Neural crest cell (in vitro differentiated cells): ENCODE measurements at regions not wholly inside any gene's neighbourhood (a gene's known extent, or its start where the extent isn't known, plus 50 kb on each side); places are given as distances from the start of the nearest gene placed in this dataset.

Experiments
- DNase-seq: peaks from one replicate; pipeline ENCODE4 v3.0.0; 2021; ENCODE audit warnings: low read depth, mixed read lengths, low spot score
- H3K27ac Mint-ChIP-seq: one replicate; pipeline ENCODE4 v1.8.0; 2021; ENCODE audit warnings: mild to moderate bottlenecking, mixed read lengths; ENCODE audit not compliant: unreplicated experiment
- H3K27me3 Mint-ChIP-seq: 2 replicates; pipeline ENCODE4 v1.8.0; 2021; ENCODE audit warnings: low read depth, mild to moderate bottlenecking, mixed read lengths
- H3K36me3 Mint-ChIP-seq: 2 replicates; pipeline ENCODE4 v1.8.0; 2021; ENCODE audit warnings: low read depth, mild to moderate bottlenecking, mixed read lengths
- H3K4me1 Mint-ChIP-seq: 2 replicates; pipeline ENCODE4 v1.8.0; 2021; ENCODE audit warnings: mixed read lengths
- H3K4me3 Mint-ChIP-seq: one replicate; pipeline ENCODE4 v1.8.0; 2021; ENCODE audit warnings: mild to moderate bottlenecking, mixed read lengths
- H3K9me3 Mint-ChIP-seq: 2 replicates; pipeline ENCODE4 v1.8.0; 2021; ENCODE audit warnings: mixed read lengths
- CTCF ChIP-seq: fragments of 200-600 bp; sonication (generic); conservative IDR thresholded peaks from 2 replicates; pipeline ENCODE4 v1.5.0; 2021; ENCODE audit warnings: antibody characterized with exemption, mild to moderate bottlenecking

- H3K36me3 Mint-ChIP-seq: no peaks in the 10 kb centered on the region
- no peak for DNase-seq
- H3K4me1 Mint-ChIP-seq: peaks cover 21% of the 10 kb centered on the region
- H3K4me3 Mint-ChIP-seq: no peak overlapping the region
- no peak overlapping the region for H3K27ac Mint-ChIP-seq
- peaks cover 51% of the 10 kb centered on the region for H3K27me3 Mint-ChIP-seq
- no peaks in the 10 kb centered on the region for H3K9me3 Mint-ChIP-seq
- no peak for TF ChIP-seq CTCF
These were observed 256.7 kb downstream of the CBLN1 start for GRCh38 chr16:49024896-49025295.

GRCh38 chr16:49024016-49024415 lies 257.6 kb downstream of the CBLN1 start:
- DNase-seq: no peak
- peaks cover 58% of the 10 kb centered on the region for H3K27me3 Mint-ChIP-seq
- H3K9me3 Mint-ChIP-seq: no peaks in the 10 kb centered on the region
- no peak overlapping the region for H3K27ac Mint-ChIP-seq
- H3K36me3 Mint-ChIP-seq: no peaks in the 10 kb centered on the region
- H3K4me3 Mint-ChIP-seq: no peak overlapping the region
- H3K4me1 Mint-ChIP-seq: peaks cover 29% of the 10 kb centered on the region
- TF ChIP-seq CTCF: no peak

- Mint-ChIP-seq H3K4me3 (no peak overlapping the region), H3K36me3 (no peaks in the 10 kb centered on the region), H3K27me3 (peaks cover 54% of the 10 kb centered on the region), H3K27ac (no peak overlapping the region), H3K9me3 (no peaks in the 10 kb centered on the region), H3K4me1 (peaks cover 30% of the 10 kb centered on the region)
- TF ChIP-seq CTCF: no peak
- DNase-seq: no peak
These were observed 258.6 kb downstream of the CBLN1 start for GRCh38 chr16:49023050-49023449.

GRCh38 chr16:49022351-49022963 lies 259.2 kb downstream of the CBLN1 start:
- Mint-ChIP-seq H3K4me3 (no peak overlapping the region), H3K27ac (no peak overlapping the region), H3K36me3 (no peaks in the 10 kb centered on the region), H3K4me1 (peaks cover 30% of the 10 kb centered on the region), H3K27me3 (peaks cover 49% of the 10 kb centered on the region), H3K9me3 (no peaks in the 10 kb centered on the region)
- DNase-seq: no peak
- no peak for TF ChIP-seq CTCF

- DNase-seq: no peak
- H3K27me3 Mint-ChIP-seq: peaks cover 48% of the 10 kb centered on the region
- no peaks in the 10 kb centered on the region for H3K36me3 Mint-ChIP-seq
- H3K27ac Mint-ChIP-seq: no peak overlapping the region
- H3K4me1 Mint-ChIP-seq: peaks cover 26% of the 10 kb centered on the region
- H3K4me3 Mint-ChIP-seq: no peak overlapping the region
- no peaks in the 10 kb centered on the region for H3K9me3 Mint-ChIP-seq
- TF ChIP-seq CTCF: no peak
These were observed 260.5 kb downstream of the CBLN1 start for GRCh38 chr16:49021136-49021535.
